ENCODE measurements at regions not wholly inside any gene's neighbourhood (a gene's known extent, or its start where the extent isn't known, plus 50 kb on each side); places are given as distances from the start of the nearest gene placed in this dataset.

GRCh38 chr2:19643117-19643518 is 258.7 kb downstream of the TTC32 start:
- TF ChIP-seq CTCF (IDR thresholded peaks at IDR 0.05) (no peak), POLR2A (IDR thresholded peaks at IDR 0.05) (no peak)

Measured in adrenal gland (tissue), 5 donors.